ENCODE measurements at regions not wholly inside any gene's neighbourhood (a gene's known extent, or its start where the extent isn't known, plus 50 kb on each side); places are given as distances from the start of the nearest gene placed in this dataset.

DNA sequence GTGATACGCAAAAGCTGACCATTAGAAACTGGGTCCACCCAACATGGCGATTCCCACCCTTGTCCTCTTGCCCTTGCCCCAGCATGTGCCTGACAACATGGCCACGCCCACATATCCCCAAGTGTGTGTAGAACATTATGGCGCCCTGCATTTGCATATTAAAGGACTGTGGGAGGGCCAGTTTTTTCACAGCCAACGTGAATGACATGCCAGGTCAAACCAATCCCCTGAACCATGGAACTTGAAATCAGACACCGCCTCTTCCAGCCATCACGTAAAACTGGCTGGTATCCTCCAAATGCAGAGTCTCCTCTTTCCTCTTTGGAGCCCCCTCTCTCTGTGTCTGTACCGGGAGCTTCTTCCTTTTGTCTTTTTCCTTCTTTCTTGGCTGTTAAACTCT, 156.7 kb upstream of the EPHA6 start:
- TF ChIP-seq, protein P1, sequence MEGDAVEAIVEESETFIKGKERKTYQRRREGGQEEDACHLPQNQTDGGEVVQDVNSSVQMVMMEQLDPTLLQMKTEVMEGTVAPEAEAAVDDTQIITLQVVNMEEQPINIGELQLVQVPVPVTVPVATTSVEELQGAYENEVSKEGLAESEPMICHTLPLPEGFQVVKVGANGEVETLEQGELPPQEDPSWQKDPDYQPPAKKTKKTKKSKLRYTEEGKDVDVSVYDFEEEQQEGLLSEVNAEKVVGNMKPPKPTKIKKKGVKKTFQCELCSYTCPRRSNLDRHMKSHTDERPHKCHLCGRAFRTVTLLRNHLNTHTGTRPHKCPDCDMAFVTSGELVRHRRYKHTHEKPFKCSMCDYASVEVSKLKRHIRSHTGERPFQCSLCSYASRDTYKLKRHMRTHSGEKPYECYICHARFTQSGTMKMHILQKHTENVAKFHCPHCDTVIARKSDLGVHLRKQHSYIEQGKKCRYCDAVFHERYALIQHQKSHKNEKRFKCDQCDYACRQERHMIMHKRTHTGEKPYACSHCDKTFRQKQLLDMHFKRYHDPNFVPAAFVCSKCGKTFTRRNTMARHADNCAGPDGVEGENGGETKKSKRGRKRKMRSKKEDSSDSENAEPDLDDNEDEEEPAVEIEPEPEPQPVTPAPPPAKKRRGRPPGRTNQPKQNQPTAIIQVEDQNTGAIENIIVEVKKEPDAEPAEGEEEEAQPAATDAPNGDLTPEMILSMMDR (IDR thresholded peaks at IDR 0.05): no peak
- no peak for TF ChIP-seq POLR2A (IDR thresholded peaks at IDR 0.05)

All from Peyer's patch (tissue), 4 donors.